ENCODE measurements at regions not wholly inside any gene's neighbourhood (a gene's known extent, or its start where the extent isn't known, plus 50 kb on each side); places are given as distances from the start of the nearest gene placed in this dataset.

- no peak for TF ChIP-seq CTCF (IDR thresholded peaks at IDR 0.05; ENCODE audit: insufficient read depth, low read depth, low read length)
- TF ChIP-seq EZH2 (IDR thresholded peaks at IDR 0.05; ENCODE audit: insufficient read depth, low read length), result no peak
These were observed 136.7 kb downstream of the MATN1 start for GRCh38 chr1:30586671-30587070.
